HCT116 (cell line): ENCODE measurements at regions not wholly inside any gene's neighbourhood (a gene's known extent, or its start where the extent isn't known, plus 50 kb on each side); places are given as distances from the start of the nearest gene placed in this dataset.

Experiments used
- ATAC-seq: fragments of 200-7000 bp; cut with Tn5 transposase; 2 replicates; pipeline ENCODE4 v1.9.1; 2020; ENCODE audit warnings: mild to moderate bottlenecking, moderate library complexity
- BruUV-seq: library from RNA; stranded (reverse); fragments of 400-500 nt; replicated peaks from 2 replicates; lab custom pipeline; 2021; lab: Mats Ljungman, UMichigan
- CTCF ChIA-PET: fragments of 300-600 bp; sonication (Branson Sonifier 250); formaldehyde crosslinking; loops from one replicate; lab custom pipeline; 2021; ENCODE audit warnings: antibody characterized with exemption; lab: Charles Lee
- POLR2A ChIA-PET: fragments of 300-600, 350-600 bp; sonication (Branson Sonifier 250); formaldehyde crosslinking; loops from one replicate; lab custom pipeline; 2021; ENCODE audit warnings: antibody characterized with exemption; lab: Charles Lee
- RAD21 ChIA-PET, 2 experiments: fragments of 300-600 bp; sonication (Branson Sonifier 250); formaldehyde crosslinking; loops; one replicate each; lab custom pipeline; 2023; ENCODE audit warnings: low total read pairs in 2 of 2; ENCODE audit not compliant: uncharacterized antibody in 2 of 2, unreplicated experiment in 2 of 2, low non-redundant PET in 1 of 2; lab: Charles Lee
- DNase-seq: peaks from one replicate; pipeline ENCODE4 v3.0.0-alpha.2; 2010; ENCODE audit warnings: low read depth, low spot score
- H2AFZ ChIP-seq: fragments of 200-600 bp; shearing (Covaris generic), sonication (generic); 2 replicates; pipeline ENCODE4 v1.6.1; 2017; ENCODE audit warnings: low read depth, mixed run types, mixed read lengths, antibody characterized with exemption, low read length; ENCODE audit not compliant: poor library complexity, severe bottlenecking
- H3K27ac ChIP-seq: 2 replicates; pipeline ENCODE4 v1.5.1; 2012; ENCODE audit warnings: low read depth, low read length
- H3K27me3 ChIP-seq: fragments of 200-600 bp; sonication (generic); 2 replicates; pipeline ENCODE4 v1.6.1; 2016; ENCODE audit warnings: mixed run types, low read length, mixed read lengths; ENCODE audit not compliant: insufficient read depth
- H3K36me3 ChIP-seq, 2 experiments: fragments of 200-500 bp in 1 of 2; fragments of 200-600 bp in 1 of 2; sonication (Bioruptor generic) in 1 of 2; sonication (generic) in 1 of 2; 2 replicates each; pipeline versions ENCODE4 v1.5.1 to v1.6.1; 2014 to 2016; ENCODE audit warnings: low read length in 2 of 2, inconsistent platforms in 1 of 2, mixed read lengths in 1 of 2, mixed run types in 1 of 2; ENCODE audit not compliant: insufficient read depth in 2 of 2, control insufficient read depth in 1 of 2
- H3K4me1 ChIP-seq, 2 experiments: fragments of 200-600 bp in 1 of 2; sonication (generic) in 1 of 2; 2 replicates each; pipeline versions ENCODE4 v1.5.1 to v1.6.1; 2012 to 2017; ENCODE audit warnings: low read length in 2 of 2, inconsistent platforms in 1 of 2, mild to moderate bottlenecking in 1 of 2, mixed read lengths in 1 of 2, mixed run types in 1 of 2, moderate library complexity in 1 of 2; ENCODE audit not compliant: insufficient read depth in 2 of 2, control insufficient read depth in 1 of 2
- H3K4me2 ChIP-seq: fragments of 200-600 bp; sonication (generic); 2 replicates; pipeline ENCODE4 v1.6.1; 2017; ENCODE audit warnings: mixed run types, low read length, mixed read lengths
- H3K4me3 ChIP-seq, 2 experiments: fragments of 200-600 bp in 1 of 2; sonication (generic) in 1 of 2; replicated peaks in 1 of 2; 2 replicates each; pipeline ENCODE4 v1.5.1; 2011 to 2016; ENCODE audit warnings: low read length in 2 of 2, control low read depth in 1 of 2, low read depth in 1 of 2, mild to moderate bottlenecking in 1 of 2, mixed read lengths in 1 of 2, mixed run types in 1 of 2
- H3K79me2 ChIP-seq: fragments of 200-600 bp; sonication (generic); 2 replicates; pipeline ENCODE4 v1.6.1; 2017; ENCODE audit warnings: mild to moderate bottlenecking, mixed run types, low read length, moderate library complexity, mixed read lengths; ENCODE audit not compliant: insufficient read depth
- H3K9ac ChIP-seq: fragments of 200-600 bp; sonication (generic); 2 replicates; pipeline ENCODE4 v1.6.1; 2016; ENCODE audit warnings: low read length, mixed read lengths
- H3K9me2 ChIP-seq: fragments of 200-600 bp; sonication (generic), shearing (Covaris generic); 2 replicates; pipeline ENCODE4 v1.6.1; 2017; ENCODE audit warnings: mixed run types, mild to moderate bottlenecking, moderate library complexity; ENCODE audit not compliant: insufficient read depth
- H3K9me3 ChIP-seq, 2 experiments: fragments of 200-500 bp in 1 of 2; fragments of 200-600 bp in 1 of 2; sonication (Bioruptor generic) in 1 of 2; sonication (generic) in 1 of 2; 2 replicates each; pipeline ENCODE4 v1.6.1; 2014 to 2017; ENCODE audit warnings: low read length in 2 of 2, mixed read lengths in 2 of 2, inconsistent platforms in 1 of 2, low read depth in 1 of 2, mild to moderate bottlenecking in 1 of 2, mixed run types in 1 of 2, moderate library complexity in 1 of 2; ENCODE audit not compliant: control insufficient read depth in 1 of 2, insufficient read depth in 1 of 2
- H4K20me1 ChIP-seq: fragments of 200-600 bp; sonication (generic), shearing (Covaris generic); 2 replicates; pipeline ENCODE4 v1.6.1; 2017; ENCODE audit warnings: mixed run types, mild to moderate bottlenecking, moderate library complexity; ENCODE audit not compliant: insufficient read depth
- ATF3 ChIP-seq: IDR thresholded peaks from 2 replicates; pipeline ENCODE4 v1.6.1; 2012
- CEBPB ChIP-seq: IDR thresholded peaks from 2 replicates; pipeline ENCODE4 v1.6.1; 2012; ENCODE audit warnings: low read depth
- CTCF ChIP-seq, 3 experiments: fragments of 200-600 bp in 1 of 3; sonication (generic) in 1 of 3; IDR thresholded peaks in 2 of 3; conservative IDR thresholded peaks in 1 of 3; 2 replicates each; pipeline ENCODE4 v1.5.1; 2012 to 2017; ENCODE audit warnings: low read depth in 2 of 3, low read length in 2 of 3, antibody characterized with exemption in 1 of 3, borderline replicate concordance in 1 of 3, control low read depth in 1 of 3, mild to moderate bottlenecking in 1 of 3, mixed read lengths in 1 of 3, mixed run types in 1 of 3, moderate library complexity in 1 of 3; ENCODE audit not compliant: insufficient read depth in 1 of 3
- EGR1 ChIP-seq: IDR thresholded peaks from 2 replicates; pipeline ENCODE4 v1.6.1; 2012; ENCODE audit warnings: low read depth
- ELF1 ChIP-seq: IDR thresholded peaks from 2 replicates; pipeline ENCODE4 v1.6.1; 2012; ENCODE audit warnings: low read depth, borderline replicate concordance
- EZH2 ChIP-seq: fragments of 200-600 bp; sonication (generic); IDR thresholded peaks from 2 replicates; pipeline ENCODE4 v1.6.1; 2017; ENCODE audit warnings: antibody characterized with exemption, mixed run types
- EZH2phosphoT487 ChIP-seq: fragments of 200-600 bp; IDR thresholded peaks from 2 replicates; pipeline ENCODE4 v1.6.1; 2018; ENCODE audit warnings: antibody characterized with exemption, borderline replicate concordance
- FOSL1 ChIP-seq: IDR thresholded peaks from 2 replicates; pipeline ENCODE4 v1.6.1; 2012; ENCODE audit warnings: low read depth
- JUND ChIP-seq: IDR thresholded peaks from 2 replicates; pipeline ENCODE4 v1.6.1; 2012
- POLR2A ChIP-seq: IDR thresholded peaks from 2 replicates; pipeline ENCODE4 v1.7.0; 2011; ENCODE audit warnings: borderline replicate concordance; ENCODE audit not compliant: insufficient read depth, insufficient read length; ENCODE audit errors: extremely low read depth
- RAD21 ChIP-seq: IDR thresholded peaks from 2 replicates; pipeline ENCODE4 v1.6.1; 2012; ENCODE audit warnings: low read depth, mild to moderate bottlenecking
- REST ChIP-seq: IDR thresholded peaks from 2 replicates; pipeline ENCODE4 v1.6.1; 2012; ENCODE audit warnings: low read depth
- SIN3A ChIP-seq: IDR thresholded peaks from 2 replicates; pipeline ENCODE4 v1.6.1; 2012; ENCODE audit warnings: low read depth
- SP1 ChIP-seq: IDR thresholded peaks from 2 replicates; pipeline ENCODE4 v1.6.1; 2012; ENCODE audit warnings: low read depth
- SRF ChIP-seq: IDR thresholded peaks from 2 replicates; pipeline ENCODE4 v1.6.1; 2012; ENCODE audit warnings: low read depth
- TCF7L2 ChIP-seq: IDR thresholded peaks from 2 replicates; pipeline ENCODE4 v1.7.0; 2011; ENCODE audit warnings: borderline replicate concordance, inconsistent platforms; ENCODE audit not compliant: insufficient read depth, insufficient read length; ENCODE audit errors: extremely low read depth
- YY1 ChIP-seq: IDR thresholded peaks from 2 replicates; pipeline ENCODE4 v1.6.1; 2011; ENCODE audit warnings: low read length, low read depth, moderate library complexity, mild to moderate bottlenecking; ENCODE audit not compliant: insufficient replicate concordance; ENCODE audit errors: extremely low read depth
- ZBTB33 ChIP-seq: IDR thresholded peaks from 2 replicates; pipeline ENCODE4 v1.6.1; 2011; ENCODE audit warnings: mild to moderate bottlenecking, low read length, moderate library complexity; ENCODE audit not compliant: insufficient replicate concordance; ENCODE audit errors: extremely low read depth
- ZNF274 ChIP-seq: fragments of 200-500 bp; sonication (Bioruptor generic); IDR thresholded peaks from 2 replicates; pipeline ENCODE4 v1.6.1; 2014; ENCODE audit warnings: mild to moderate bottlenecking, low read depth, low read length, inconsistent platforms
- intact Hi-C: fragments of 100-400 bp; cut with micrococcal nuclease; formaldehyde crosslinking; loops from 2 replicates; pipeline ENCODE4 v1.10.0; 2022

- H3K9me3 ChIP-seq: peaks cover 11 to 40% of the 10 kb centered on the region in 2 experiments; a peak in 2 of 4 replicates
- ATAC-seq: no peak
- no peaks in the 10 kb centered on the region for H3K27me3 ChIP-seq
- H3K36me3 ChIP-seq: no peaks in the 10 kb centered on the region
- BruUV-seq: no TSS peak
- H3K4me2 ChIP-seq: no peak overlapping the region
- no peak overlapping the region for H3K9ac ChIP-seq
- no peak overlapping the region for H2AFZ ChIP-seq
- H3K9me2 ChIP-seq: no peaks in the 10 kb centered on the region
- CTCF ChIA-PET: no interaction called here
- H4K20me1 ChIP-seq: no peaks in the 10 kb centered on the region
- RAD21 ChIA-PET: no interaction called here
- no peaks in the 10 kb centered on the region for H3K4me1 ChIP-seq
- no peak overlapping the region for H3K27ac ChIP-seq
- intact Hi-C loops: no loop called here
- DNase-seq: no peak
- no peak overlapping the region for H3K4me3 ChIP-seq
- TF ChIP-seq EZH2 (no peak), ELF1 (no peak), ZBTB33 (no peak), POLR2A (no peak), YY1 (no peak), SP1 (no peak), JUND (no peak), RAD21 (no peak), ATF3 (no peak), REST (no peak), EGR1 (no peak), CTCF (IDR thresholded peaks at IDR 0.05 in 2 of 3, conservative IDR thresholded peaks at IDR 0.05 in 1 of 3; ENCODE audit: borderline replicate concordance in 1 of 3, insufficient read depth in 1 of 3, low read depth in 2 of 3, low read length in 2 of 3) (no peak), EZH2phosphoT487 (no peak), TCF7L2 (no peak), ZNF274 (no peak), SRF (no peak), SIN3A (no peak), CEBPB (no peak), FOSL1 (no peak)
- no peaks in the 10 kb centered on the region for H3K79me2 ChIP-seq
- POLR2A ChIA-PET: no interaction called here
These were observed 709.6 kb downstream of the GALR1 start for GRCh38 chr18:77959248-77959647.
